NCI-H524 treated with DMSO at 0.1 percent for 48 hours (cell line): ENCODE measurements at regions not wholly inside any gene's neighbourhood (a gene's known extent, or its start where the extent isn't known, plus 50 kb on each side); places are given as distances from the start of the nearest gene placed in this dataset.

Source experiments
- DNase-seq: peaks from one replicate; lab custom pipeline; 2025; lab: John Stamatoyannopoulos, UW

DNA sequence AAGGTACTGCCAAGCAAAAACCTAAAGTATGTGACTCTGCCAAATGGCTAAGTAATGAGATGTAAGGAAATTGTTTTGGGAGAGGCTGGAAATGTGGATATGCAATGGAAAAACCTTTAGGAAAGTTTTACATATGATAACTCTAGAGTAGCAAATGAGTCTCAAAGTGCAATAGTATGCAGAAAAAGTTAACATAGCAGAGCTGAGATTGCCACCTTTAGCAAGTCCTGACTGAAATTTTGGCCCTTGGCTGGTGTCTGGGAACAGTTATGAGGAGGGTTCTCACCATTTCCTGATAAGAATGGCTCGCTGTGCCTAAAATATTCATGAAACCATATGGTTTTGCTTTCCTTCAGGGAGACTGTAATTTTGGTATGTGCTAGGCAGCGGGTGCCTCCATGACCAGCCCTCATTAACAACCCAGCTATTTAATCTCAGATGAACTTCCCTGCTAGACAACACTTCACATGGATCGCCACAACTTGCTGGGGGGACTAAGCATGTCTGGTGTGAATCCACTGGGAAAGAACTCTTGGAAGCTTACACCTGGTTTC, 72.3 kb upstream of the ERBB4 start:
- DNase-seq, result no peak

- DNase-seq, result no peak
These were observed 70.9 kb upstream of the ERBB4 start for GRCh38 chr2:212609479-212609878.

DNA sequence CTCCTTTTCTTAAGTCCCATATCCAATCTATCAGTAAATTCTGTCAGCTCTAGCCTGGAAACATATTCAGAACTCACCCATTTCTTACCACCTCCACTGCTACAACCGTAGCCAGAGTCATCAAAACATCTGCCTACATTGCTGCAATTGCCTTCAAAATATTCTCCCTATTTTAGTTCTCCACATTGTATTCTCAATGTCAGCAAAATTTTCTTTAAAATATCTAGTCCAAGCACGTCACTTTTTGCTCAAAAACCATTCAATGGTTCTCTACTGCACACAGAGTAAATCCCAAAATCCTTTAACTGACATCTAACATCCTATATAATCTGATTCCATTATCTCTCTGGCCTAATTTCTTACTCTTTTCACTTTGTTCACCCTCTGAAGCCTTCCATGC, 68.5 kb upstream of the ERBB4 start:
- no peak for DNase-seq

DNA sequence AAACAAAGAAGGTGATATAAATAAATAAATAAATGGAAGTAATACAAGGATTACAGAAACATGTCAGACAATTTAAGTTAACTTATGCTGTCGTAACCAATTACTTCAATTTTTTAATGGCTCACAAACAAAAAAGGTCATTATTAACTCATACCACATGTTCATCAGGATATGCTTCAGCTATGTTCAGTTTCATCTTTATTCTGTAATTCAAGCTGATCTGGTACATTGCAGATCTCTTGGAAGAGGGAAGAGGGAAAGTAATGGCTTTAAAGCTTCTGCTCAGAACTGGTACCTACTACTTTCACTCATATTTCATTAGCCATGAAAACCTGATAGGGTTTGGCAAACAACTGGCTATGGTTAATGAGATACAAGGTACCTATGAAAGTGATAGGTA, 67.6 kb upstream of the ERBB4 start:
- no peak for DNase-seq

DNA sequence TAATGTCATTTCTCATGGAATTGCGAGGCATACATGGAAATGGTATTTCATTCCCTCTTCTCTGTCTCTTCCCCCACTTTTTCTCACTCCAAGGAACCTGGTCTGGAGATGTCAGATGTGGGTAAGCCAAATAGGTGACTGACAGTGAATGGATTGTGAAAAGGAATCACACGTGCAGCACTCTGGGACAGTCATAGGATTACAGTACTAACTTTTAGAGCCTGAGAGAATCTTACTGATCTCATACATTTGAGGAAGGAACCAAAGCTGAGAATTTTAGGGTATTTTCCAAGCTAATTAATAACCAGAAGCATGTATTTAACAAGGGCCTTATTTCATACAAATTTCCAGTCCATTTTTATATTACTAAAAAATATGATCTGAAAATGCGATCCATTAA, 58.1 kb upstream of the ERBB4 start:
- no peak for DNase-seq

DNA sequence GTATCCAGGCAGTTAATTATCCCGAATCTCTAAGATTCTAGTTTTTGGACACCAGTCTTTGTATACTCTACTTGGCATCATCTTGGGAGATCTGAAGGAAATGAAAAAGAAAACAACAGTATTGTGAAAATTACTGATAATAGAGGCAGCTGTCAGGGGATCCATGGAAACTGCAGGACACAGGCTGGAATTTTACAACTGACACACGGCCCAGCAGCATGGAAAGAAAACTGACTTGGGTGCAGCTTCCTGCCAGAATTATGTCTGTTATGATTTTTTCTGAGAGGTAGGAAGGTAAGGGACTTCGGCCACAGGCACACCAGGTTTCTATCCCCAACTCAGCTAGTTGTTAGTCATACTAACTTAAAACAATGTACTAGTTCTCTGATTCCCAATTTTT, 57.7 kb upstream of the ERBB4 start:
- no peak for DNase-seq

DNA sequence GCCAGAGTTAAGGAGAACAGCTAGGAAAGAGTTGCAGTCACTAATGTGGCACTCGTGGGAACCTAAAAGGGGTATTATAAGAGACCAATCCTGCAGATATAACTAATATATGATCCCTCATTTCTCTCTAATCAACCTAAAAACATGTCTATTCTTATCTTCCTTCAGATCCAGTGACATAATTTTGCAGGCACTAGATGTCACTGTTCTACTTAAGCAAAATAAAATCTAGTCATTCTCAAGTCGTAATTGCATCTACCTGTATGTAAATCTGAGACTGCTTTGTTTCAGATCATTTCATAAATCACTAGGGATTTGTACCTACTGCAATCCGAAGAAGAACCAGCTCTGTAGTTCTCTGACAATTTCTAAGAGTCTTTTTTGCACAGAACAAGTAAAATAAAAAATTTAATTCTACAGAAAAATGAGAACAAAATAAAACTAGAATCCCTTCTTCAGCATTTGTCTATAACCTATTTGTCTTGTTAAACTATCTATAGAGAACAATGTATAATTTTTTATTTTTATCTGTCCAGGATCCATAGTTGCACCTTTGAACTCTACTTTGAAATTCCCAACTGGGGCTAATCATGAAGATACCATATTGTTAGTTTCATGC, 56.5 kb upstream of the ERBB4 start:
- no peak for DNase-seq

DNA sequence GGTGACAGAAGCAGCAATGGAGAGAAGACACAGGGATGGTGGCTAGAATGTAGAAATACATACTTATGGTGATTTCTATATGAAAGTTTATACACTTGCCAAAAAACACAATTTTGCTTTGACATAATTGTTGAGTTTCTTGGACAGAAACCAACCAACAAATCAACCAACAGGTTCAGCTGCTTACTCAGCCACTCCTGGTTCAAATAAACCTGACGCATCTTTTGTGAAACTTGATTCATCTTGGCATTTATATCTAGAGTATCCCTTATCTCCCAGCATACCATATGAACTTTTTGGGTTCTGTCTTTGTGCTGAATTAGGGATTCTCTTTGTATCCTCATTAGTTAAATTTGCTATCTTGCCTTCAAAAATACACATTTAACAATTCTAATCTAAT, 54.1 kb upstream of the ERBB4 start:
- DNase-seq, result no peak
